Coronary artery (tissue), 2 donors: ENCODE measurements at regions not wholly inside any gene's neighbourhood (a gene's known extent, or its start where the extent isn't known, plus 50 kb on each side); places are given as distances from the start of the nearest gene placed in this dataset.

Experiments used
- DNase-seq: peaks from one replicate; pipeline ENCODE4 v3.0.0-alpha.2; 2017; ENCODE audit warnings: low spot score
- H3K27ac ChIP-seq, 2 donors: fragments of 200-600 bp; sonication (generic); one replicate each; pipeline ENCODE4 v1.5.1; 2016 to 2019
- H3K4me3 ChIP-seq: fragments of 200-600 bp; sonication (generic); 2 replicates; pipeline ENCODE4 v1.5.1; 2016; ENCODE audit warnings: mild to moderate bottlenecking, moderate library complexity
- TF ChIP-seq, protein P1 (sequence below): fragments of 200-600 bp; sonication (generic); IDR thresholded peaks from one replicate; pipeline ENCODE4 v1.5.1; 2019; ENCODE audit warnings: antibody characterized with exemption

GRCh38 chr9:87214991-87215390 is 267.7 kb upstream of the GAS1 start:
- Histone ChIP-seq H3K4me3 (no peak overlapping the region), H3K27ac (no peak overlapping the region)
- TF ChIP-seq, protein P1, sequence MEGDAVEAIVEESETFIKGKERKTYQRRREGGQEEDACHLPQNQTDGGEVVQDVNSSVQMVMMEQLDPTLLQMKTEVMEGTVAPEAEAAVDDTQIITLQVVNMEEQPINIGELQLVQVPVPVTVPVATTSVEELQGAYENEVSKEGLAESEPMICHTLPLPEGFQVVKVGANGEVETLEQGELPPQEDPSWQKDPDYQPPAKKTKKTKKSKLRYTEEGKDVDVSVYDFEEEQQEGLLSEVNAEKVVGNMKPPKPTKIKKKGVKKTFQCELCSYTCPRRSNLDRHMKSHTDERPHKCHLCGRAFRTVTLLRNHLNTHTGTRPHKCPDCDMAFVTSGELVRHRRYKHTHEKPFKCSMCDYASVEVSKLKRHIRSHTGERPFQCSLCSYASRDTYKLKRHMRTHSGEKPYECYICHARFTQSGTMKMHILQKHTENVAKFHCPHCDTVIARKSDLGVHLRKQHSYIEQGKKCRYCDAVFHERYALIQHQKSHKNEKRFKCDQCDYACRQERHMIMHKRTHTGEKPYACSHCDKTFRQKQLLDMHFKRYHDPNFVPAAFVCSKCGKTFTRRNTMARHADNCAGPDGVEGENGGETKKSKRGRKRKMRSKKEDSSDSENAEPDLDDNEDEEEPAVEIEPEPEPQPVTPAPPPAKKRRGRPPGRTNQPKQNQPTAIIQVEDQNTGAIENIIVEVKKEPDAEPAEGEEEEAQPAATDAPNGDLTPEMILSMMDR = no peak
- no peak for DNase-seq

DNA sequence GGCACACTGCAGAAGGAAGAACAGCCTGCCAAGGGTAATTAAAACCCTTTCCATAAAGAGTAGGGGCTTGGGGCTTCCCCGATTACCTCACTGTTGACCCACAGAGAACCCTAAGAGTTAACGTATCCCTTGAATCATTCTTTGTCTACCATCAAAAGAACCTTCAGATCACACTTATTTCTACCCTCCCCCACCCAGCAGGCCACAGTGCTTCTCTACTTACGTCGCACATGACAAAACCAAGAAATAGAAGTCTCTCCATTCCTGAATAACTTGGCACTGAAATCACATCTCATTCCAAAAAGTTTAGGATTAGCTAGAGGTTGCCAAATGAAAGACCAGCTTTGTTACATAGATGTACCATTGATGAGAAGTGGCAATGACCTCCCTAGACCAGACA is 268.7 kb upstream of the GAS1 start:
- Histone ChIP-seq H3K27ac (no peak overlapping the region), H3K4me3 (no peak overlapping the region)
- no peak for DNase-seq
- TF ChIP-seq, protein P1 = no peak

DNA sequence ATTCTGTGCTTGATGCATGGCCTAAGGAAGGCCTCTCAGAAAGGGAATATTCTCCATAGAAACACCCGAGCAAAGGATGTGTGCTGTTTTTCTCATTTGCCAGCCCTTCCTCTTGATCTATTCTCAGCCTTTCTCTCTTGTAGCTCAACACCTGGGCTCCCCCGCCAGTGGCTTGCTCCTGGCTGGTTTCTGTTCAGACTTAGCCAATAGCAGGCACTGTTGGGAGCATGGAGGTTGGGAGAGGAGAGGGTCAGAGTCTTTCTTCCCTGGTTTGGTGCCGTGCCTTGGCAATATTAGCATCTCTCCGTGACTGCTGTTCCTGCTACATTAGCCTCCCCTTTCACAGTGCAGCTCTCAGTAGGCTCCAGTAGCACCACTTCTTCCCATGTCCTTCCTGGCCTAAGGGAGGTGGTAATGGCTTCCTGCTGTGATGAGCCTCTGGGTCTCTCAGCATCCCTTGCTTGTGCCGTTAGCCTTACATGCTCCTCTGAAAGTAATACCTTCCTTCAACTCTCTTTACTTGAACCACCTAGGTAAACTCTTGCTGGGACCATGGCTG is 269.7 kb upstream of the GAS1 start:
- no peak for DNase-seq
- H3K4me3 ChIP-seq = no peak overlapping the region
- H3K27ac ChIP-seq = no peak overlapping the region
- TF ChIP-seq, protein P1 = no peak

GRCh38 chr9:87223392-87224246 is 274.0 kb upstream of the DAPK1 start:
- Histone ChIP-seq H3K4me3 (no peak overlapping the region), H3K27ac (no peak overlapping the region)
- TF ChIP-seq, protein P1 = no peak
- DNase-seq = no peak

- no peak overlapping the region for H3K27ac ChIP-seq
- H3K4me3 ChIP-seq = no peak overlapping the region
- no peak for DNase-seq
- TF ChIP-seq, protein P1 = no peak
Measured at GRCh38 chr9:87226896-87227295, 270.8 kb upstream of the DAPK1 start.

GRCh38 chr9:87227456-87227855 is 270.2 kb upstream of the DAPK1 start:
- Histone ChIP-seq H3K27ac (no peak overlapping the region), H3K4me3 (no peak overlapping the region)
- no peak for DNase-seq
- TF ChIP-seq, protein P1 = no peak

- Histone ChIP-seq H3K27ac (no peak overlapping the region), H3K4me3 (no peak overlapping the region)
- TF ChIP-seq, protein P1 = no peak
- no peak for DNase-seq
Measured at GRCh38 chr9:87229108-87229507, 268.6 kb upstream of the DAPK1 start.
